Lower lobe of right lung (tissue), 2 donors: ENCODE measurements at regions not wholly inside any gene's neighbourhood (a gene's known extent, or its start where the extent isn't known, plus 50 kb on each side); places are given as distances from the start of the nearest gene placed in this dataset.

ENCODE experiments used
- ATAC-seq, 2 donors: fragments of 200-7000 bp; cut with Tn5 transposase; one replicate each; pipeline ENCODE4 v1.9.1; 2020 to 2022; ENCODE audit warnings: mild to moderate bottlenecking in 2 of 2, moderate library complexity in 2 of 2
- DNase-seq: peaks from one replicate; pipeline ENCODE4 v3.0.0-alpha.2; 2020
- H3K27ac ChIP-seq: fragments of 200-600 bp; one replicate; pipeline ENCODE4 v1.8.0; 2022
- H3K27me3 ChIP-seq: fragments of 200-600 bp; one replicate; pipeline ENCODE4 v1.8.0; 2022; ENCODE audit warnings: low read depth
- H3K36me3 ChIP-seq: fragments of 200-600 bp; one replicate; pipeline ENCODE4 v1.8.0; 2022; ENCODE audit warnings: mild to moderate bottlenecking
- H3K4me1 ChIP-seq: fragments of 200-600 bp; one replicate; pipeline ENCODE4 v1.8.0; 2022
- H3K4me3 ChIP-seq: fragments of 200-600 bp; one replicate; pipeline ENCODE4 v1.8.0; 2022; ENCODE audit warnings: mild to moderate bottlenecking
- H3K9me3 ChIP-seq: fragments of 200-600 bp; one replicate; pipeline ENCODE4 v1.8.0; 2022
- CTCF ChIP-seq: fragments of 200-600 bp; IDR thresholded peaks from one replicate; pipeline ENCODE4 v1.8.0; 2022; ENCODE audit warnings: antibody characterized with exemption, mild to moderate bottlenecking
- intact Hi-C: fragments of 100-400 bp; cut with DNase I; formaldehyde crosslinking; loops from one replicate; pipeline ENCODE4 v1.11.0; 2022
- donor health status: DM: no; HTN: yes; CAD: no; lungs with severe emphysema.

- Histone ChIP-seq H3K27me3 (no peaks in the 10 kb centered on the region), H3K4me3 (no peak overlapping the region), H3K36me3 (no peaks in the 10 kb centered on the region), H3K4me1 (no peaks in the 10 kb centered on the region), H3K27ac (no peak overlapping the region), H3K9me3 (no peaks in the 10 kb centered on the region)
- ATAC-seq (no peak), DNase-seq (no peak)
- no peak for TF ChIP-seq CTCF
- intact Hi-C loops = no loop called here
These were observed 631.8 kb upstream of the ID2 start for GRCh38 chr2:8049851-8050571.

GRCh38 chr2:8053216-8053615, 628.6 kb upstream of the ID2 start:
- peaks cover 2% of the 10 kb centered on the region for H3K4me1 ChIP-seq
- TF ChIP-seq CTCF = no peak

GRCh38 chr2:8054070-8054469, 627.8 kb upstream of the ID2 start:
- ATAC-seq (no peak), DNase-seq (no peak)
- no peak for TF ChIP-seq CTCF
- Histone ChIP-seq H3K4me1 (peaks cover 9% of the 10 kb centered on the region), H3K27me3 (no peaks in the 10 kb centered on the region), H3K27ac (no peak overlapping the region), H3K36me3 (no peaks in the 10 kb centered on the region), H3K9me3 (no peaks in the 10 kb centered on the region), H3K4me3 (no peak overlapping the region)
- intact Hi-C loops = no loop called here

More at GRCh38 chr2:8053216-8053615, 628.6 kb upstream of the ID2 start:
- Histone ChIP-seq H3K9me3 (no peaks in the 10 kb centered on the region), H3K36me3 (no peaks in the 10 kb centered on the region), H3K4me3 (no peak overlapping the region), H3K27ac (no peak overlapping the region), H3K27me3 (no peaks in the 10 kb centered on the region)
- DNase-seq (no peak), ATAC-seq (no peak)
- intact Hi-C loops = no loop called here

- H3K27me3 ChIP-seq = no peaks in the 10 kb centered on the region
- H3K27ac ChIP-seq = no peak overlapping the region
- no peaks in the 10 kb centered on the region for H3K36me3 ChIP-seq
- no peak for TF ChIP-seq CTCF
- DNase-seq (no peak), ATAC-seq (peak; percentile 54 to 58)
- H3K4me1 ChIP-seq = peaks cover 12% of the 10 kb centered on the region
- intact Hi-C loops = no loop called here
- H3K9me3 ChIP-seq = no peaks in the 10 kb centered on the region
- no peak overlapping the region for H3K4me3 ChIP-seq
These were observed 623.2 kb upstream of the ID2 start for GRCh38 chr2:8058652-8059051.

GRCh38 chr2:8059255-8059654, 622.6 kb upstream of the ID2 start:
- no peaks in the 10 kb centered on the region for H3K9me3 ChIP-seq
- H3K4me1 ChIP-seq = peaks cover 12% of the 10 kb centered on the region
- ATAC-seq (no peak), DNase-seq (no peak)
- no peak for TF ChIP-seq CTCF
- H3K4me3 ChIP-seq = no peak overlapping the region
- intact Hi-C loops = no loop called here
- H3K27ac ChIP-seq = no peak overlapping the region
- no peaks in the 10 kb centered on the region for H3K27me3 ChIP-seq
- no peaks in the 10 kb centered on the region for H3K36me3 ChIP-seq
